ENCODE measurements at regions not wholly inside any gene's neighbourhood (a gene's known extent, or its start where the extent isn't known, plus 50 kb on each side); places are given as distances from the start of the nearest gene placed in this dataset.

GRCh38 chr20:9945408-9945807, 89.4 kb upstream of the ANKEF1 start:
- H3K4me1 ChIP-seq (ENCODE audit: insufficient read depth, low read length), result no peaks in the 10 kb centered on the region
- Mint-ChIP-seq H3K4me1 (ENCODE audit: low read depth) (no peaks in the 10 kb centered on the region), H3K4me3 (no peak overlapping the region), H3K36me3 (ENCODE audit: low read depth) (no peaks in the 10 kb centered on the region), H3K9me3 (no peaks in the 10 kb centered on the region), H3K27ac (no peak overlapping the region), H3K27me3 (peaks cover 13% of the 10 kb centered on the region)
- H3K36me3 ChIP-seq (ENCODE audit: insufficient read depth, low read length), result no peaks in the 10 kb centered on the region
- no peaks in the 10 kb centered on the region for H3K9me3 ChIP-seq (ENCODE audit: control insufficient read depth in 1 of 2, insufficient read depth in 1 of 2, low read length in 2 of 2)
- no peak overlapping the region for H3K27ac ChIP-seq (ENCODE audit: low read depth in 1 of 2, low read length in 2 of 2)
- no peak for DNase-seq
- POLR2A ChIA-PET, result no interaction called here
- TF ChIP-seq CTCF (IDR thresholded peaks at IDR 0.05), result no peak
- intact Hi-C loops (cut with DNase I, micrococcal nuclease), result no loop called here
- CTCF ChIA-PET, result interaction anchor here (1.3 kb wide), 1 partner anchor 11 kb away, joined by 3 read pairs; no protein-coding TSS in a partner anchor
- ATAC-seq (ENCODE audit: poor library complexity), result no peak
- peaks cover 0 to 3% of the 10 kb centered on the region in 2 experiments for H3K27me3 ChIP-seq (ENCODE audit: control insufficient read depth in 1 of 2, insufficient read depth in 2 of 2, low read length in 2 of 2)
- H3K4me3 ChIP-seq (ENCODE audit: low read length), result no peak overlapping the region

- no peaks in the 10 kb centered on the region for H3K36me3 ChIP-seq (ENCODE audit: insufficient read depth, low read length)
Measured at GRCh38 chr20:9942736-9943135, 92.1 kb upstream of the ANKEF1 start.

GRCh38 chr20:9940329-9940728, 94.5 kb upstream of the ANKEF1 start:
- ChIA-PET CTCF (no interaction called here), POLR2A (no interaction called here)
- ATAC-seq (ENCODE audit: poor library complexity) (no peak), DNase-seq (no peak)
- H3K36me3 ChIP-seq (ENCODE audit: insufficient read depth, low read length), result no peaks in the 10 kb centered on the region
- H3K36me3 Mint-ChIP-seq (ENCODE audit: low read depth), result no peaks in the 10 kb centered on the region
- no peaks in the 10 kb centered on the region for H3K4me1 Mint-ChIP-seq (ENCODE audit: low read depth)
- H3K4me3 Mint-ChIP-seq, result no peak overlapping the region
- H3K27ac ChIP-seq (ENCODE audit: low read depth in 1 of 2, low read length in 2 of 2), result no peak overlapping the region
- peaks cover 29% of the 10 kb centered on the region for H3K27me3 Mint-ChIP-seq
- H3K4me3 ChIP-seq (ENCODE audit: low read length), result no peak overlapping the region
- H3K4me1 ChIP-seq (ENCODE audit: insufficient read depth, low read length), result no peaks in the 10 kb centered on the region
- H3K27me3 ChIP-seq (ENCODE audit: control insufficient read depth in 1 of 2, insufficient read depth in 2 of 2, low read length in 2 of 2), result peaks cover 0 to 4% of the 10 kb centered on the region in 2 experiments
- H3K27ac Mint-ChIP-seq, result no peak overlapping the region
- intact Hi-C loops (cut with DNase I, micrococcal nuclease), result no loop called here
- no peaks in the 10 kb centered on the region for H3K9me3 ChIP-seq (ENCODE audit: control insufficient read depth in 1 of 2, insufficient read depth in 1 of 2, low read length in 2 of 2)
- peaks cover 6% of the 10 kb centered on the region for H3K9me3 Mint-ChIP-seq
- TF ChIP-seq CTCF (IDR thresholded peaks at IDR 0.05), result no peak

More at GRCh38 chr20:9942736-9943135, 92.1 kb upstream of the ANKEF1 start:
- H3K9me3 ChIP-seq (ENCODE audit: control insufficient read depth in 1 of 2, insufficient read depth in 1 of 2, low read length in 2 of 2), result no peaks in the 10 kb centered on the region
- no peaks in the 10 kb centered on the region for H3K4me1 Mint-ChIP-seq (ENCODE audit: low read depth)
- ChIA-PET CTCF (no interaction called here), POLR2A (no interaction called here)
- DNase-seq (no peak), ATAC-seq (ENCODE audit: poor library complexity) (no peak)
- no peak overlapping the region for H3K27ac Mint-ChIP-seq
- no peak overlapping the region for H3K4me3 ChIP-seq (ENCODE audit: low read length)
- H3K9me3 Mint-ChIP-seq, result peaks cover 2% of the 10 kb centered on the region
- H3K36me3 Mint-ChIP-seq (ENCODE audit: low read depth), result no peaks in the 10 kb centered on the region
- peaks cover 16% of the 10 kb centered on the region for H3K27me3 Mint-ChIP-seq
- intact Hi-C loops (cut with DNase I, micrococcal nuclease), result no loop called here
- H3K4me1 ChIP-seq (ENCODE audit: insufficient read depth, low read length), result no peaks in the 10 kb centered on the region
- H3K4me3 Mint-ChIP-seq, result no peak overlapping the region
- no peak for TF ChIP-seq CTCF (IDR thresholded peaks at IDR 0.05)
- peaks cover 0 to 4% of the 10 kb centered on the region in 2 experiments for H3K27me3 ChIP-seq (ENCODE audit: control insufficient read depth in 1 of 2, insufficient read depth in 2 of 2, low read length in 2 of 2)
- no peak overlapping the region for H3K27ac ChIP-seq (ENCODE audit: low read depth in 1 of 2, low read length in 2 of 2)
